HG03159 (cell line): ENCODE measurements at regions not wholly inside any gene's neighbourhood (a gene's known extent, or its start where the extent isn't known, plus 50 kb on each side); places are given as distances from the start of the nearest gene placed in this dataset.
"Not testable (repeated sequence)": the region's sequence is repeated elsewhere in the genome, so short reads cannot be mapped to it uniquely, and the experiment has no call there.

Source experiments
- ATAC-seq: cut with Tn5 transposase; IDR thresholded peaks from one replicate; pipeline ENCODE4 v1.9.1; 2021; ENCODE audit warnings: mild to moderate bottlenecking, moderate library complexity; ENCODE audit not compliant: unreplicated experiment

DNA sequence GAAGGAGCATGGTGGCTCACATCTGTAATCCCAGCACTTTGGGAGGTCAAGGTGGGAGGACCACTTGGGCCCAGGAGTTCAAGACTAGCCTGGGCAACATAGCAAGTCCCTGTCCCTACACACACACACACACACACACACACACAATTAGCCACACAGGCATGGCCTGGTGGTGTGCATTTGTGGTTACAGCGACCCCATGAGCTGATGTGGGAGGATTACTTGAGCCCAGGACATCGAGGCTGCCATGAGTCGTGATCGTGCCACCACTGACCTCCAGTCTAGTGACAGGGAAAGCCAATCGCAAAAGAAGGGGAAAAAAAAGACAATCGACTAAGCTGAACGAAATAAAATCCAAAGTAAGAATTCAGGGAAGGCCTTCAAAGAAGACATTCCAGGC is 67.9 kb downstream of the TBX3 start:
- ATAC-seq, result no peak

DNA sequence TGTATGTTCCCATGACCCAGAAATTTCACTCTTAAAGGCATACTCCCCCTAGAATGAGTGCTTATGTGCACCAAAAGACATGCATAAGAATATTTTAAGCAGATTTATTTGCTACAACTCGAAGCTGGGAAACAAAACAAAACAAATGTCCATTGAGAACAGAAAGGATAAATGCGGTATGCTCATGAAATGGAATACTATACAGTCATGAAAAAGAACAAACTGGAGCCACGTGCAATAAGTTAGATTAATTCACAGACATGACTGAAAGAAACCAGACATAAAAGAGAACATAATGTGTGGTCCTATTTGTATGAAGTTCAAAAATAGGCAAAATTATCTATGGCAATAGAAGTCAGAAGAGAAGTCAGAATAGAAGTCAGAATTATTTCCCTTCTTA is 69.9 kb downstream of the TBX3 start:
- no peak for ATAC-seq

GRCh38 chr12:114612062-114612461 is 71.9 kb downstream of the TBX3 start:
- ATAC-seq, result no peak

GRCh38 chr12:114611145-114612018 is 72.6 kb downstream of the TBX3 start:
- ATAC-seq, result no peak

DNA sequence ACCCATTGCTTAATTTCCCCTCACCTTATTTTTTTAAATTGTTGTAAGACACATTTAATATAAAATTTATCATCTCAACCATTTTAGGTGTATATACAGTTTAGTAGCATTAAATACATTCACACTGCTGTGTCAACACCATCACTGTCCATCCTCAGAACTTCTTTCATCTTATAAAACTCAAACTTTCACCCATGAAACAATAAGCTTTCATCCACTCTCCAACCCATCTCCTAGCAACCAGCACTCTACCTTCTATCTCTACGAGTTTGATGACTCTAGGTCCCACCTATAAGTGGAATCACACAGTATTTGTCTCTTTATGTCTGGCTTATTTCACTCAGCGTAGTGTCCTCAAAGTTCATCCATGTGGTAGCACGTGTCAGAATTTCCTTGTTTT is 75.5 kb downstream of the TBX3 start:
- ATAC-seq, result no peak

- ATAC-seq, result no peak
Measured at GRCh38 chr12:114605918-114606317, 78.1 kb downstream of the TBX3 start.

- no peak for ATAC-seq
Measured at GRCh38 chr12:114604606-114605005, 79.4 kb downstream of the TBX3 start.

DNA sequence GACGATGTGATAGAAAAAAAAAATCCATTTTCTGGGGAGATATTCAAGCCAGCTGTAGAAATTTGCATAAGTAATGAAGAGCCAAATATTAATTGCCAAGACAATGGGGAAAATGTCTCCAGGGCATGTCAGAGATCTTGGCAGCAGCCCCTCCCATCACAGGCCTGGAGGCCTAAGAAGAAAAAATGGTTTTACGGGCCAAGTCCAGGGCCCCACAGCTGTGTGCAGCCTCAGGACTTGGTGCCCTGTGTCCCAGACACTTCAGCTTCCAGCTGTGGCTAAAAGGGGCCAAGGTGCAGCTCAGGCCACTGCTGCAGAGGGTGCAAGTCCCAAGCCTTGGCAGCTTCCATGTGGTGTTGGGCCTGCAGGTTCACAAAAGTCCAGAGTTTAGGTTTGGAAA is 83.4 kb downstream of the TBX3 start:
- ATAC-seq, result not testable (repeated sequence)

GRCh38 chr12:114598111-114598510 is 85.9 kb downstream of the TBX3 start:
- ATAC-seq, result no peak

- ATAC-seq, result no peak
Measured at GRCh38 chr12:114592946-114593345, 91.0 kb downstream of the TBX3 start.

DNA sequence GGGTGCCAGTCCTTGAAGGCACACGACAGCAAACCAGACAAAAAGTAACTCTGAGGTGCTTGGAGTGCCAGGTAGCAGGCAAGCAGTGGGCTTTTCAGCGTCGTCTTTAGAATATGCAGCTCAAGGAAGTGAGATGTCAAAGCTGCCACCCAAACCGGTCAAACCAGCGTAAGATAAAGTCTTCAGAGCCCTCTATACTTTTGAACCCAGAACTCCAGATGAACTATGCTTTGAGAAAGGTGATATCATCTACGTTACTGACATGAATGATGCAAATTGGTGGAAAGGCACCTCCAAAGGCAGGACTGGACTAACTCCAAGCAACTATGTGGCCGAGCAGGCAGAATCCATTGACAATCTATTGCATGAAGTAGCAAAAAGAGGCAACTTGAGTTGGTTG is 95.9 kb downstream of the TBX3 start:
- no peak for ATAC-seq

- ATAC-seq, result no peak
Measured at GRCh38 chr12:114580306-114580705, 103.7 kb downstream of the TBX3 start.

DNA sequence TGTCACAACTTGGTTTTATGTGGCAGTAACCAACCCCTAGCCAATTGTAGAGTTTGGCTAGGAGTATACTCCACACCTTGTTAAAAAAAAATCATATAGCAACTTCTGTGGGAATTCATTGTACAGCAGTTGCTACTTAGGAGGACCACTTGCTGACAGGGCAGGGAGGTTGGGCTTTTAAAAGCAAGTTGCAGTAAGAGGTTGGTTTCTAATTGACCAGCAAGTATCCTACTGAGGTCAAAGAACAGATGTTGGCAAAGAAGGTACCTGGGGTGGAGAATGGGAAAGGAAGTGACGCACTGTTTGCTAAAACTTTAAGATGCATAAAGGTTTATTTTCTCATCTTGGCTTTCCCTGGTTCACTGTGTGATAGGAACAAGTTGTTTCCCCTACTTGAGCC is 104.6 kb downstream of the TBX3 start:
- no peak for ATAC-seq

GRCh38 chr12:114562654-114563053 is 121.3 kb downstream of the TBX3 start:
- no peak for ATAC-seq

- ATAC-seq, result no peak
Measured at GRCh38 chr12:114555451-114555850, 128.5 kb downstream of the TBX3 start.

DNA sequence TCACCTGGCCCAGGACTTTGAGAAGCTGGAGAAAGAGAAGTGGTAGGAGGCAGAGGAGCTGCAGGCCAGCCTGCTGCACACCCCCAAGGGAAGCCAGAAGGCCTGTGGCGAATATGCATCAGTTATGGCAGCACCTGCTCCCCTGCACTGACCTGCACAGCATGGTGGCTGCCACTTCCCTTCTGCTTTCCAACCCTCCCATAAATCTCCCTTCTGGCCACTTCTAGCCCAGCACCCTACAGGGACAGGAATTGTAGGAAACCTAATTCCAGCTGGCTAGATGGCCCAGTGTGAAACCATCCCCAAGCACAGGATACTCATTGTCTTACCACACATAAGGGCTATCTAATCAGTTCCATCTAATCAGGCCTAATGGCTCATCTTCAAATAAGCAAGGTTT is 136.3 kb downstream of the TBX3 start:
- no peak for ATAC-seq

DNA sequence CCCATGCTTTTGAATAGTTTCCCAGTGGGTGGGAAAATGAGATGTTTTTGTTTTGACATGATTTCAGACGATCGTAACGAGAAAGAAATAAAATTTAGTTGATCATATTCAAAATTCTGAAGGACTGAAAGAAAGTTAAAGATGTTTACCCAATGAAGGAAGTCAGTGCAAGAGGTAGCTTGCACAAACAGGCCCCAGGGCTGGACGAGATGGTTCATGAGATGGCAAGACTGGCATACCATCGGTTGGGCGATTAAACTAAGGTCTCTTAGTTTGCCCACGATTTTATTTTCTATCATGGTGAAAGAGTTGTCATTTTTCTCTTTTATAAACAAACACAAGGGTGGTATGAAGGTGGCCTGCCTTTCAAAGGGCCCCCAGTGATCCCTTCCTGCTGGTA is 124.5 kb upstream of the TBX5 start:
- no peak for ATAC-seq

GRCh38 chr12:114529966-114530365 is 124.0 kb upstream of the TBX5 start:
- no peak for ATAC-seq

GRCh38 chr12:114528766-114529165 is 122.8 kb upstream of the TBX5 start:
- no peak for ATAC-seq

GRCh38 chr12:114521160-114521559 is 115.2 kb upstream of the TBX5 start:
- ATAC-seq, result not testable (repeated sequence)

DNA sequence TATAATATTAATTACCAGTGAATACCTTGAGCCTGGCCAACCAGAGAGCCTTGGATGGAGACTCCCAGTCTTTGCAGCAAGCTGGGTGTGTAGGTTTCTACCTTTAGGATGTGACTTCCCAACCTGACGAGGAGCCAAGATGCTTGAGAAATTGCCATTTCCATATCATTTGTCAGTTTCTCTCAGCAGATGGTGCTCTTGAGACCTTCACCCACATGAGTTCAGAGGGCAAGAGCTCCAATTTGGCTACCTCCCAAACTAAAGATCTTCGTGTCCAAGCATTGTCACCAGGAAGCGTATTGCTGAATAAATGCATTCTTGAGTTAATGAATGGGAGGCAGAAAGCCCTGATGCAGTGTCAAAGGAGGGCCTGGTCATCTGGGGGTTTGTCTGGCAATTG is 106.4 kb upstream of the TBX5 start:
- ATAC-seq, result no peak

- ATAC-seq, result peak; percentile 64
Measured at GRCh38 chr12:114508529-114509129, 102.7 kb upstream of the TBX5 start.

GRCh38 chr12:114506651-114507050 is 100.7 kb upstream of the TBX5 start:
- no peak for ATAC-seq
